K562 (cell line): ENCODE measurements at regions not wholly inside any gene's neighbourhood (a gene's known extent, or its start where the extent isn't known, plus 50 kb on each side); places are given as distances from the start of the nearest gene placed in this dataset.

Experiments used
- ATAC-seq: fragments of 200-7000 bp; cut with Tn5 transposase; 3 replicates; pipeline ENCODE4 v1.9.1; 2020; ENCODE audit warnings: moderate library complexity
- BruUV-seq: library from RNA; stranded (reverse); fragments of 400-500 nt; replicated peaks from 2 replicates; lab custom pipeline; 2021; lab: Mats Ljungman, UMichigan
- CTCF ChIA-PET: fragments of 300-600 bp; formaldehyde crosslinking; extraction: SDS; loops from one replicate; lab custom pipeline; 2021; ENCODE audit warnings: low intra/inter-chr PET ratio; lab: Yijun Ruan, JAX
- POLR2A ChIA-PET: fragments of 300-600, 350-650 bp; sonication (Branson Sonifier 250); formaldehyde crosslinking; extraction: SDS; loops from one replicate; lab custom pipeline; 2021; ENCODE audit warnings: antibody characterized with exemption, inconsistent platforms; lab: Yijun Ruan, JAX
- DNase-seq, 4 experiments: peaks; one replicate each; pipeline versions ENCODE4 v3.0.0 to v3.0.0-alpha.2; 2011 to 2018; ENCODE audit warnings: low spot score in 3 of 4, mixed read lengths in 3 of 4; ENCODE audit errors: extremely low read depth in 1 of 4
- FAIRE-seq: peaks from 2 replicates; lab custom pipeline; 2011; peaks lifted over from hg19 to GRCh38; lab: Jason Lieb, UNC
- H2AFZ ChIP-seq: 2 replicates; pipeline ENCODE4 v1.6.0; 2011; ENCODE audit warnings: low read depth, low read length, control low read depth, inconsistent platforms
- H3K27ac ChIP-seq: fragments of 200-600 bp; 3 replicates; pipeline ENCODE4 v1.8.0; 2011; ENCODE audit warnings: low read depth, mild to moderate bottlenecking, control low read depth, inconsistent platforms, low read length, moderate library complexity, mixed read lengths; ENCODE audit errors: extremely low read depth
- H3K27me3 ChIP-seq, 2 experiments: fragments of 300-600 bp in 1 of 2; 2 replicates in 1 of 2; 3 replicates in 1 of 2; pipeline versions ENCODE4 v1.6.0 to v1.8.0; 2011; ENCODE audit warnings: inconsistent platforms in 2 of 2, low read length in 2 of 2, mild to moderate bottlenecking in 1 of 2, mixed read lengths in 1 of 2, moderate library complexity in 1 of 2; ENCODE audit not compliant: control insufficient read depth in 2 of 2, insufficient read depth in 2 of 2
- H3K36me3 ChIP-seq: fragments of 300-600 bp; 3 replicates; pipeline ENCODE4 v1.8.0; 2011; ENCODE audit warnings: mild to moderate bottlenecking, low read length, inconsistent platforms; ENCODE audit not compliant: control insufficient read depth, insufficient read depth
- H3K4me1 ChIP-seq, 2 experiments: fragments of 200-600 bp in 1 of 2; replicated peaks in 1 of 2; 2 replicates in 1 of 2; 3 replicates in 1 of 2; pipeline versions ENCODE4 v1.5.1 to v1.8.0; 2011; ENCODE audit warnings: inconsistent platforms in 2 of 2, low read length in 2 of 2, mild to moderate bottlenecking in 1 of 2, mixed read lengths in 1 of 2, moderate library complexity in 1 of 2; ENCODE audit not compliant: control insufficient read depth in 2 of 2, insufficient read depth in 2 of 2
- H3K4me2 ChIP-seq: 2 replicates; pipeline ENCODE4 v1.6.1; 2011; ENCODE audit warnings: low read length, control low read depth, inconsistent platforms, mixed read lengths; ENCODE audit not compliant: insufficient read depth
- H3K4me3 ChIP-seq: fragments of 200-600 bp; sonication (generic), shearing (Covaris generic); 2 replicates; pipeline ENCODE4 v1.5.1; 2016; ENCODE audit warnings: control low read depth, inconsistent platforms
- H3K79me2 ChIP-seq: fragments of 200-600 bp; 3 replicates; pipeline ENCODE4 v1.8.0; 2011; ENCODE audit warnings: low read length, inconsistent platforms; ENCODE audit not compliant: control insufficient read depth, insufficient read depth
- H3K9ac ChIP-seq, 2 experiments: 2 replicates each; pipeline versions ENCODE4 v1.6.0 to v1.6.1; 2011; ENCODE audit warnings: low read depth in 2 of 2, low read length in 2 of 2, control low read depth in 1 of 2, inconsistent platforms in 1 of 2, mild to moderate bottlenecking in 1 of 2, mixed read lengths in 1 of 2; ENCODE audit not compliant: insufficient read depth in 1 of 2
- H3K9me1 ChIP-seq: one replicate; pipeline ENCODE4 v1.6.0; 2011; ENCODE audit warnings: inconsistent platforms, mild to moderate bottlenecking, low read length, moderate library complexity; ENCODE audit not compliant: control insufficient read depth, insufficient read depth
- H3K9me3 ChIP-seq: replicated peaks from 2 replicates; pipeline ENCODE4 v1.5.1; 2011; ENCODE audit warnings: low read depth, low read length, inconsistent platforms; ENCODE audit not compliant: control insufficient read depth, insufficient read depth
- H4K20me1 ChIP-seq: replicated peaks from 2 replicates; pipeline ENCODE4 v1.6.1; 2011; ENCODE audit warnings: low read length, inconsistent platforms, mixed read lengths; ENCODE audit not compliant: control insufficient read depth, insufficient read depth
- HDAC3 ChIP-seq: fragments of 450-650 bp; IDR thresholded peaks from 2 replicates; pipeline ENCODE4 v1.6.1; 2018; ENCODE audit warnings: borderline replicate concordance, mild to moderate bottlenecking, moderate library complexity; ENCODE audit not compliant: partially characterized antibody
- KLF6 ChIP-seq: fragments of 250-450 bp; sonication (Bioruptor Pico); IDR thresholded peaks from 2 replicates; pipeline ENCODE4 v1.4.0; 2020; ENCODE audit warnings: mild to moderate bottlenecking, moderate library complexity, borderline replicate concordance
- MAFF ChIP-seq: IDR thresholded peaks from 2 replicates; pipeline ENCODE4 v1.6.1; 2012; ENCODE audit warnings: low read length, improper control_type of control experiment
- RAD21 ChIP-seq, 2 experiments: fragments of 250-450 bp in 1 of 2; fragments of 450-650 bp in 1 of 2; sonication (Bioruptor Pico) in 1 of 2; formaldehyde crosslinking in 1 of 2; IDR thresholded peaks in 1 of 2; conservative IDR thresholded peaks in 1 of 2; 2 replicates each; pipeline versions ENCODE4 v1.4.0 to v1.8.0; 2020 to 2022; ENCODE audit warnings: mild to moderate bottlenecking in 2 of 2, moderate library complexity in 1 of 2
- ZNF551 ChIP-seq: fragments of 250-450 bp; sonication (Bioruptor Pico); IDR thresholded peaks from 2 replicates; pipeline ENCODE4 v1.5.0; 2021; ENCODE audit warnings: mild to moderate bottlenecking, moderate library complexity
- ZNF695 ChIP-seq: fragments of 450-650 bp; formaldehyde crosslinking; IDR thresholded peaks from 2 replicates; pipeline ENCODE4 v1.4.0; 2020; ENCODE audit warnings: mild to moderate bottlenecking, moderate library complexity
- ZNF830 ChIP-seq: fragments of 250-450 bp; sonication (Bioruptor Pico); IDR thresholded peaks from 2 replicates; pipeline ENCODE4 v1.5.0; 2021; ENCODE audit warnings: mild to moderate bottlenecking
- WGBS: fragments of 100-300 bp; shearing (Covaris generic); methylation state at CpG from one replicate; pipeline ENCODE4 v1.1.6; 2016; ENCODE audit warnings: low coverage, mixed read lengths; ENCODE audit not compliant: insufficient coverage; ENCODE audit errors: missing lambda C conversion rate; 5-methylcytosine and 5-hydroxymethylcytosine counted together
- in situ Hi-C: fragments of 300-500 bp; cut with MboI; formaldehyde crosslinking; loops from 4 replicates; pipeline ENCODE4 v1.15.0; 2018; ENCODE audit warnings: inconsistent platforms, mixed read lengths
- intact Hi-C: fragments of 100-400 bp; cut with micrococcal nuclease; formaldehyde crosslinking; loops from 2 replicates; pipeline ENCODE4 v1.14.2; 2022

GRCh38 chr6:144335311-144335861, 50.3 kb downstream of the UTRN start:
- H3K9me1 ChIP-seq, result no peaks in the 10 kb centered on the region
- FAIRE-seq, result no peak
- no peak; the same call in 2 of the 3 replicates for ATAC-seq
- ChIA-PET CTCF (no interaction called here), POLR2A (no interaction called here)
- intact Hi-C loops (no loop called here), in situ Hi-C loops (no loop called here)
- no peaks in the 10 kb centered on the region for H3K36me3 ChIP-seq
- H3K4me2 ChIP-seq, result no peak overlapping the region
- H3K79me2 ChIP-seq, result no peaks in the 10 kb centered on the region
- no peak overlapping the region for H3K27ac ChIP-seq
- no peak for DNase-seq
- no peak overlapping the region for H3K9ac ChIP-seq
- peaks cover 12 to 20% of the 10 kb centered on the region in 2 experiments; a peak in 4 of 5 replicates for H3K27me3 ChIP-seq
- no TSS peak for BruUV-seq
- no peaks in the 10 kb centered on the region for H4K20me1 ChIP-seq
- H3K4me1 ChIP-seq, result no peaks in the 10 kb centered on the region
- H2AFZ ChIP-seq, result no peak overlapping the region
- no peak for TF ChIP-seq RAD21 (CRISPR knock-in tag; conservative IDR thresholded peaks at IDR 0.05 in 1 of 2, IDR thresholded peaks at IDR 0.05 in 1 of 2)
- no peak for TF ChIP-seq MAFF
- WGBS, result 0% methylated on average over 5 of the region's 5 CpGs
- H3K4me3 ChIP-seq, result no peak overlapping the region
- H3K9me3 ChIP-seq, result no peaks in the 10 kb centered on the region

- no peaks in the 10 kb centered on the region for H3K9me3 ChIP-seq
- in situ Hi-C loops (no loop called here), intact Hi-C loops (no loop called here)
- no peaks in the 10 kb centered on the region for H3K36me3 ChIP-seq
- H3K9me1 ChIP-seq, result no peaks in the 10 kb centered on the region
- no peaks in the 10 kb centered on the region for H3K79me2 ChIP-seq
- H3K9ac ChIP-seq, result no peak overlapping the region
- no peak for FAIRE-seq
- WGBS, result 11% methylated on average over 5 of the region's 5 CpGs
- ATAC-seq, result no peak
- DNase-seq, result no peak
- POLR2A ChIA-PET, result no interaction called here
- H3K4me2 ChIP-seq, result no peak overlapping the region
- no peak overlapping the region for H3K4me3 ChIP-seq
- CTCF ChIA-PET, result no interaction called here
- H3K4me1 ChIP-seq, result no peaks in the 10 kb centered on the region
- no peak overlapping the region for H2AFZ ChIP-seq
- H3K27me3 ChIP-seq, result peaks cover 12 to 20% of the 10 kb centered on the region in 2 experiments; a peak in 4 of 5 replicates
- H4K20me1 ChIP-seq, result no peaks in the 10 kb centered on the region
- BruUV-seq, result no TSS peak
- TF ChIP-seq HDAC3, result no peak
- no peak for TF ChIP-seq KLF6 (CRISPR knock-in tag)
- TF ChIP-seq ZNF695 (CRISPR knock-in tag), result no peak
- TF ChIP-seq ZNF830 (CRISPR knock-in tag), result no peak
- TF ChIP-seq ZNF551 (CRISPR knock-in tag), result no peak
- TF ChIP-seq, all 486 proteins: peak for 0
- H3K27ac ChIP-seq, result no peak overlapping the region
These were observed 50.8 kb downstream of the UTRN start for GRCh38 chr6:144335914-144336313.
